GM12878 (cell line): ENCODE measurements at regions not wholly inside any gene's neighbourhood (a gene's known extent, or its start where the extent isn't known, plus 50 kb on each side); places are given as distances from the start of the nearest gene placed in this dataset.

ENCODE experiments used
- ATAC-seq: fragments of 200-7000 bp; cut with Tn5 transposase; 3 replicates; pipeline ENCODE4 v1.9.1; 2020; ENCODE audit warnings: mild to moderate bottlenecking, moderate library complexity
- BruUV-seq: library from RNA; stranded (reverse); fragments of 400-500 nt; replicated peaks from 2 replicates; lab custom pipeline; 2021; lab: Mats Ljungman, UMichigan
- CTCF ChIA-PET: fragments of 300-600 bp; sonication (Branson Sonifier 250); formaldehyde crosslinking; extraction: SDS; loops from one replicate; lab custom pipeline; 2021; ENCODE audit warnings: inconsistent platforms; lab: Yijun Ruan, JAX
- POLR2A ChIA-PET: fragments of 350-600 bp; formaldehyde crosslinking; extraction: SDS; loops from one replicate; lab custom pipeline; 2021; ENCODE audit warnings: inconsistent platforms; lab: Charles Lee
- RAD21 ChIA-PET: fragments of 300-600 bp; sonication (Branson Sonifier 250); formaldehyde crosslinking; loops from one replicate; lab custom pipeline; 2023; ENCODE audit warnings: antibody characterized with exemption; ENCODE audit not compliant: unreplicated experiment; lab: Charles Lee
- SMC1A ChIA-PET: fragments of 300-600 bp; sonication (Branson Sonifier 250); formaldehyde crosslinking; loops from one replicate; lab custom pipeline; 2023; ENCODE audit not compliant: unreplicated experiment, uncharacterized antibody; lab: Charles Lee
- DNase-seq: peaks from one replicate; pipeline ENCODE4 v3.0.0-alpha.2; 2011; ENCODE audit warnings: low read depth, low spot score
- FAIRE-seq: peaks from 3 replicates; lab custom pipeline; 2011; peaks lifted over from hg19 to GRCh38; lab: Jason Lieb, UNC
- H2AFZ ChIP-seq: 2 replicates; pipeline ENCODE4 v1.6.0; 2011; ENCODE audit warnings: low read depth, low read length, control low read depth; ENCODE audit not compliant: control insufficient read depth
- H3K27ac ChIP-seq: 2 replicates; pipeline ENCODE4 v1.5.1; 2011; ENCODE audit warnings: control low read depth; ENCODE audit not compliant: control insufficient read depth, insufficient read depth
- H3K27me3 ChIP-seq, 2 experiments: replicated peaks in 1 of 2; 2 replicates each; pipeline versions ENCODE4 v1.6.0 to v1.6.1; 2011; ENCODE audit warnings: low read length in 1 of 2; ENCODE audit not compliant: control insufficient read depth in 2 of 2, insufficient read depth in 2 of 2
- H3K36me3 ChIP-seq, 2 experiments: 2 replicates each; pipeline ENCODE4 v1.5.1; 2011; ENCODE audit warnings: low read length in 1 of 2; ENCODE audit not compliant: control insufficient read depth in 2 of 2, insufficient read depth in 2 of 2
- H3K4me1 ChIP-seq: 2 replicates; pipeline ENCODE4 v1.6.1; 2011; ENCODE audit warnings: mild to moderate bottlenecking, low read length, moderate library complexity, mixed read lengths; ENCODE audit not compliant: control insufficient read depth, insufficient read depth
- H3K4me2 ChIP-seq: 2 replicates; pipeline ENCODE4 v1.6.0; 2011; ENCODE audit warnings: control low read depth; ENCODE audit not compliant: control insufficient read depth, insufficient read depth
- H3K4me3 ChIP-seq: fragments of 200-600 bp; sonication (generic); 2 replicates; pipeline ENCODE4 v1.5.1; 2016
- H3K79me2 ChIP-seq: 2 replicates; pipeline ENCODE4 v1.6.0; 2011; ENCODE audit warnings: low read length; ENCODE audit not compliant: control insufficient read depth, insufficient read depth
- H3K9ac ChIP-seq: 2 replicates; pipeline ENCODE4 v1.8.0; 2011; ENCODE audit warnings: low read length, control low read depth, mixed read lengths; ENCODE audit not compliant: control insufficient read depth, insufficient read depth
- H3K9me3 ChIP-seq: replicated peaks from 3 replicates; pipeline ENCODE4 v1.5.1; 2011; ENCODE audit warnings: mild to moderate bottlenecking, low read length; ENCODE audit not compliant: control insufficient read depth, insufficient read depth
- H4K20me1 ChIP-seq: 2 replicates; pipeline ENCODE4 v1.6.0; 2011; ENCODE audit not compliant: control insufficient read depth, insufficient read depth
- BACH1 ChIP-seq: fragments of 450-650 bp; IDR thresholded peaks from 2 replicates; pipeline ENCODE4 v1.6.1; 2017; ENCODE audit warnings: mild to moderate bottlenecking, borderline replicate concordance
- CBFB ChIP-seq: IDR thresholded peaks from 2 replicates; pipeline ENCODE4 v1.6.1; 2016; ENCODE audit warnings: antibody characterized with exemption, low read depth
- EP300 ChIP-seq, 2 experiments: fragments of 150-350 bp in 1 of 2; IDR thresholded peaks; 2 replicates each; pipeline ENCODE4 v1.6.1; 2011 to 2012; ENCODE audit warnings: low read depth in 2 of 2, low read length in 2 of 2, borderline replicate concordance in 1 of 2, improper control_type of control experiment in 1 of 2, inconsistent platforms in 1 of 2; ENCODE audit not compliant: control insufficient read depth in 1 of 2
- FOXK2 ChIP-seq: fragments of 450-650 bp; IDR thresholded peaks from 2 replicates; pipeline ENCODE4 v1.6.1; 2017; ENCODE audit warnings: mild to moderate bottlenecking, moderate library complexity
- GATAD2B ChIP-seq: fragments of 450-650 bp; conservative IDR thresholded peaks from 2 replicates; pipeline ENCODE4 v1.6.1; 2017; ENCODE audit warnings: low read depth, mild to moderate bottlenecking, moderate library complexity
- HDGF ChIP-seq: fragments of 450-650 bp; IDR thresholded peaks from 2 replicates; pipeline ENCODE4 v1.6.1; 2016; ENCODE audit warnings: antibody characterized with exemption
- JUND ChIP-seq: IDR thresholded peaks from 2 replicates; pipeline ENCODE4 v1.6.1; 2012; ENCODE audit warnings: low read depth, mild to moderate bottlenecking, low read length, improper control_type of control experiment, moderate library complexity
- NR2C1 ChIP-seq: fragments of 450-650 bp; IDR thresholded peaks from 2 replicates; pipeline ENCODE4 v1.6.1; 2017; ENCODE audit warnings: antibody characterized with exemption, mild to moderate bottlenecking, moderate library complexity
- PAX8 ChIP-seq: fragments of 450-650 bp; IDR thresholded peaks from 2 replicates; pipeline ENCODE4 v1.6.1; 2017; ENCODE audit warnings: mild to moderate bottlenecking, moderate library complexity
- SMAD1 ChIP-seq: fragments of 450-650 bp; IDR thresholded peaks from 2 replicates; pipeline ENCODE4 v1.6.1; 2018; ENCODE audit warnings: mild to moderate bottlenecking, low read depth; ENCODE audit not compliant: partially characterized antibody
- SMAD5 ChIP-seq: IDR thresholded peaks from 2 replicates; pipeline ENCODE4 v1.6.1; 2016; ENCODE audit warnings: antibody characterized with exemption, low read depth
- SREBF2 ChIP-seq: IDR thresholded peaks from 2 replicates; pipeline ENCODE4 v1.6.1; 2012; ENCODE audit warnings: mild to moderate bottlenecking, low read length
- TARDBP ChIP-seq: IDR thresholded peaks from 2 replicates; pipeline ENCODE4 v1.6.1; 2016; ENCODE audit warnings: borderline replicate concordance
- TBL1XR1 ChIP-seq: IDR thresholded peaks from 2 replicates; pipeline ENCODE4 v1.6.1; 2012; ENCODE audit warnings: low read depth, low read length, improper control_type of control experiment
- ZNF207 ChIP-seq: fragments of 450-650 bp; IDR thresholded peaks from 2 replicates; pipeline ENCODE4 v1.6.1; 2014; ENCODE audit warnings: antibody characterized with exemption, mild to moderate bottlenecking, borderline replicate concordance
- in situ Hi-C: fragments of 300-500 bp; cut with MboI; formaldehyde crosslinking; loops from 9 replicates; pipeline ENCODE4 v1.14.3; 2018; ENCODE audit warnings: mixed read lengths
- intact Hi-C: fragments of 100-400 bp; cut with micrococcal nuclease; formaldehyde crosslinking; loops from one replicate; pipeline ENCODE4 v1.14.2; 2022; ENCODE audit not compliant: unreplicated experiment
- TF ChIP-seq, protein P1 (sequence below): fragments of 450-650 bp; IDR thresholded peaks from 2 replicates; pipeline ENCODE4 v1.6.1; 2017; ENCODE audit warnings: antibody characterized with exemption, mild to moderate bottlenecking, moderate library complexity
- TF ChIP-seq, protein P2 (sequence below): fragments of 450-650 bp; IDR thresholded peaks from 2 replicates; pipeline ENCODE4 v1.6.1; 2014; ENCODE audit warnings: mild to moderate bottlenecking
- TF ChIP-seq, protein P3 (sequence below): fragments of 450-650 bp; IDR thresholded peaks from 2 replicates; pipeline ENCODE4 v1.6.1; 2017; ENCODE audit warnings: mild to moderate bottlenecking

DNA sequence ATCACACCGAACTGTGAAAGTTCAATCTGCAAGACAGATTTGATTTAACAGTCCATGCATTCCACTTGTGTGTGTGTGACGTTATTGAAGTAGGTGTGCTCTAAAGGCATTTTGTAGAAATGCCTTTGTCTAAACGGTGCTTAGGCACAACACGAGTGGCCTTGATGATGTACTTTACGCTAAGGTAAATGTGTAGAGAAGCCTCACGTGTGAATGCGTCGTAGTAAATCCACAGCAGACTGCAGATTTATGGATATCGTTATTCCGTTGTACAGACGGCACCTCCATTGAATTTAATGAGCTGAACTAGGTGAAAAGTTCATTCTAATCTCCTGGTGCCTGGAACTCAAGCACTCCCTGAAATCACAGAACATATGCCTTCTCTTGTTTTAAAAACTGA lies 202.8 kb upstream of the STXBP6 start (continued):
- TF ChIP-seq, protein P1, sequence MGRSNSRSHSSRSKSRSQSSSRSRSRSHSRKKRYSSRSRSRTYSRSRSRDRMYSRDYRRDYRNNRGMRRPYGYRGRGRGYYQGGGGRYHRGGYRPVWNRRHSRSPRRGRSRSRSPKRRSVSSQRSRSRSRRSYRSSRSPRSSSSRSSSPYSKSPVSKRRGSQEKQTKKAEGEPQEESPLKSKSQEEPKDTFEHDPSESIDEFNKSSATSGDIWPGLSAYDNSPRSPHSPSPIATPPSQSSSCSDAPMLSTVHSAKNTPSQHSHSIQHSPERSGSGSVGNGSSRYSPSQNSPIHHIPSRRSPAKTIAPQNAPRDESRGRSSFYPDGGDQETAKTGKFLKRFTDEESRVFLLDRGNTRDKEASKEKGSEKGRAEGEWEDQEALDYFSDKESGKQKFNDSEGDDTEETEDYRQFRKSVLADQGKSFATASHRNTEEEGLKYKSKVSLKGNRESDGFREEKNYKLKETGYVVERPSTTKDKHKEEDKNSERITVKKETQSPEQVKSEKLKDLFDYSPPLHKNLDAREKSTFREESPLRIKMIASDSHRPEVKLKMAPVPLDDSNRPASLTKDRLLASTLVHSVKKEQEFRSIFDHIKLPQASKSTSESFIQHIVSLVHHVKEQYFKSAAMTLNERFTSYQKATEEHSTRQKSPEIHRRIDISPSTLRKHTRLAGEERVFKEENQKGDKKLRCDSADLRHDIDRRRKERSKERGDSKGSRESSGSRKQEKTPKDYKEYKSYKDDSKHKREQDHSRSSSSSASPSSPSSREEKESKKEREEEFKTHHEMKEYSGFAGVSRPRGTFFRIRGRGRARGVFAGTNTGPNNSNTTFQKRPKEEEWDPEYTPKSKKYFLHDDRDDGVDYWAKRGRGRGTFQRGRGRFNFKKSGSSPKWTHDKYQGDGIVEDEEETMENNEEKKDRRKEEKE, result no peak

DNA sequence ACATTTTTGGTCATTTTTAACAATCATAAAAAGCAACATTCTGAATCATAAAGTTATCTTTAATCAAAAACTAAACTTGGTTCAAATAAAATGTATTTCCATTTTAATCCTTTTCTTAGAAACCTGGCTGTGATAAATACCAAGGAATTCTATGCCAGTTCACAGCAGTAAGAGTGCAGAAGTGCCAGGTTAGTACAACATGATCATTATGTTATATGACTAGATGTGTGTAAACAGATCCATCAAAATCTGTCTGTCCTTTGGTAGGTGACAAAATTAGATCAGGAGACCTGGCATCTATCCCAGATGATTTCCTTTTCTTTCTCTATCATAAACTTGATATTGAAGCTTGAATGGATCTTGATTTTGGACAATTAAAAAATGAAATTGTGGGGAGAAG lies 200.6 kb upstream of the STXBP6 start:
- Histone ChIP-seq H3K27me3 (no peaks in the 10 kb centered on the region), H3K4me1 (no peaks in the 10 kb centered on the region), H3K9me3 (no peaks in the 10 kb centered on the region), H3K79me2 (no peaks in the 10 kb centered on the region), H4K20me1 (no peaks in the 10 kb centered on the region), H3K27ac (no peak overlapping the region), H3K36me3 (no peaks in the 10 kb centered on the region), H3K4me3 (no peak overlapping the region), H3K9ac (no peak overlapping the region), H2AFZ (no peak overlapping the region), H3K4me2 (no peak overlapping the region)
- BruUV-seq, result no TSS peak
- FAIRE-seq (no peak), DNase-seq (no peak), ATAC-seq (no peak)
- ChIA-PET SMC1A (no interaction called here), CTCF (interaction anchor here (1.0 to 1.7 kb wide), 3 partner anchors 9 to 150 kb away, joined by 3 to 5 read pairs (median 4); no protein-coding TSS in a partner anchor), POLR2A (no interaction called here), RAD21 (no interaction called here)
- TF ChIP-seq SMAD5 (no peak), NR2C1 (no peak), TARDBP (no peak), CBFB (no peak), ZNF207 (no peak), BACH1 (no peak), PAX8 (no peak), SREBF2 (no peak), JUND (no peak), SMAD1 (no peak), TBL1XR1 (no peak), EP300 (IDR thresholded peaks at IDR 0.05; ENCODE audit: borderline replicate concordance in 1 of 2, control insufficient read depth in 1 of 2, low read depth in 2 of 2, low read length in 2 of 2) (no peak), HDGF (no peak), FOXK2 (no peak), GATAD2B (no peak)
- TF ChIP-seq, protein P2, sequence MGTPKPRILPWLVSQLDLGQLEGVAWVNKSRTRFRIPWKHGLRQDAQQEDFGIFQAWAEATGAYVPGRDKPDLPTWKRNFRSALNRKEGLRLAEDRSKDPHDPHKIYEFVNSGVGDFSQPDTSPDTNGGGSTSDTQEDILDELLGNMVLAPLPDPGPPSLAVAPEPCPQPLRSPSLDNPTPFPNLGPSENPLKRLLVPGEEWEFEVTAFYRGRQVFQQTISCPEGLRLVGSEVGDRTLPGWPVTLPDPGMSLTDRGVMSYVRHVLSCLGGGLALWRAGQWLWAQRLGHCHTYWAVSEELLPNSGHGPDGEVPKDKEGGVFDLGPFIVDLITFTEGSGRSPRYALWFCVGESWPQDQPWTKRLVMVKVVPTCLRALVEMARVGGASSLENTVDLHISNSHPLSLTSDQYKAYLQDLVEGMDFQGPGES, result no peak
- TF ChIP-seq, protein P3, sequence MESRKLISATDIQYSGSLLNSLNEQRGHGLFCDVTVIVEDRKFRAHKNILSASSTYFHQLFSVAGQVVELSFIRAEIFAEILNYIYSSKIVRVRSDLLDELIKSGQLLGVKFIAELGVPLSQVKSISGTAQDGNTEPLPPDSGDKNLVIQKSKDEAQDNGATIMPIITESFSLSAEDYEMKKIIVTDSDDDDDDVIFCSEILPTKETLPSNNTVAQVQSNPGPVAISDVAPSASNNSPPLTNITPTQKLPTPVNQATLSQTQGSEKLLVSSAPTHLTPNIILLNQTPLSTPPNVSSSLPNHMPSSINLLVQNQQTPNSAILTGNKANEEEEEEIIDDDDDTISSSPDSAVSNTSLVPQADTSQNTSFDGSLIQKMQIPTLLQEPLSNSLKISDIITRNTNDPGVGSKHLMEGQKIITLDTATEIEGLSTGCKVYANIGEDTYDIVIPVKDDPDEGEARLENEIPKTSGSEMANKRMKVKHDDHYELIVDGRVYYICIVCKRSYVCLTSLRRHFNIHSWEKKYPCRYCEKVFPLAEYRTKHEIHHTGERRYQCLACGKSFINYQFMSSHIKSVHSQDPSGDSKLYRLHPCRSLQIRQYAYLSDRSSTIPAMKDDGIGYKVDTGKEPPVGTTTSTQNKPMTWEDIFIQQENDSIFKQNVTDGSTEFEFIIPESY, result no peak
- in situ Hi-C loops, result no loop called here
- intact Hi-C loops, result loop anchor here (5.0 kb wide), 1 partner anchor 157 kb away; no protein-coding TSS in a partner anchor
